ENCODE measurements at regions not wholly inside any gene's neighbourhood (a gene's known extent, or its start where the extent isn't known, plus 50 kb on each side); places are given as distances from the start of the nearest gene placed in this dataset.

DNA sequence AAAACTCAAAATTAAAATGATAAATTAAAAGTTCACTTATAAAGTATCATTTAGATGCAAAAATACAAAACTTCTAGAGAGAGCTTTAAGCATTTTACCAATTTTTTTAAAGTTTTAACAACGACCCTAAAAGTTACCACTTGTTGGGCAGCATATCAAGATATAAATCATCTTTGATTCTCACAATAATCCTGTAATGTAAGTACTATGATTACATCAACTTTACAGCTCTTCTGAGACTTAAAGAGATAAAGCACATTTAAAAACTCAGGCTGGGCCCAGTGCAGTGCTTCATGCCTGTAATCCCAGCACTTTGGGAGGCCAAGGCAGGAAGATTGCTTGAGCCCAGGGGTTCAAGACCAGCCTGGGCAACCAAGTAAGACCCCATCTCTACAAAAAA, 202.7 kb upstream of the GPC6 start:
- Mint-ChIP-seq H3K27me3 (ENCODE audit: low read depth, poor library complexity) (peaks cover 2% of the 10 kb centered on the region), H3K36me3 (ENCODE audit: low read depth) (no peaks in the 10 kb centered on the region), H3K4me3 (no peak overlapping the region), H3K27ac (no peak overlapping the region), H3K4me1 (no peaks in the 10 kb centered on the region), H3K9me3 (no peaks in the 10 kb centered on the region)
- no peak for DNase-seq
- TF ChIP-seq CTCF (IDR thresholded peaks at IDR 0.05) = no peak

- TF ChIP-seq CTCF (IDR thresholded peaks at IDR 0.05) = no peak
- Mint-ChIP-seq H3K4me1 (no peaks in the 10 kb centered on the region), H3K27ac (no peak overlapping the region), H3K27me3 (ENCODE audit: low read depth, poor library complexity) (no peaks in the 10 kb centered on the region), H3K9me3 (no peaks in the 10 kb centered on the region), H3K4me3 (no peak overlapping the region), H3K36me3 (ENCODE audit: low read depth) (no peaks in the 10 kb centered on the region)
- DNase-seq = no peak
These were observed 200.6 kb upstream of the GPC6 start for GRCh38 chr13:93025984-93026383.

- Mint-ChIP-seq H3K4me1 (no peaks in the 10 kb centered on the region), H3K9me3 (no peaks in the 10 kb centered on the region), H3K36me3 (ENCODE audit: low read depth) (no peaks in the 10 kb centered on the region), H3K27me3 (ENCODE audit: low read depth, poor library complexity) (peaks cover 7% of the 10 kb centered on the region), H3K27ac (no peak overlapping the region), H3K4me3 (no peak overlapping the region)
- TF ChIP-seq CTCF (IDR thresholded peaks at IDR 0.05) = no peak
- no peak for DNase-seq
These were observed 197.1 kb upstream of the GPC6 start for GRCh38 chr13:93029536-93029935.

DNA sequence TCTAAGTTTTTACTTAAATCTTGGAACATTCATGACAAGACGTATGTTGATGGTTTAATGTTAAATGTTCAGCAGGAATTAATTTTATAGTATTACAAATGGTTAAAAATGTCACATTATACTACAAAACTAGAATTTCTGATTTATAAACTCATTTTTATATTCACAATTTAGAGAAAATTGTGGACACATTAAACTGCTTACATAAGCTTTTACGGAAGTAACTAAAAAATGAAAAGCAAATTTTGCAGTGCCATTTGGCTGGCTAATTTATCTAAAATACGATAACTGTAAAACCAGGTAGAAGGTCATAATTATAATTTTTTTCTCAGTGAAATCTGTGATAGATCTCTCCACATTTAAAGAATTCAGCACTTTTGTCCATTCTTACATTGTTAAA, 190.2 kb upstream of the GPC6 start:
- no peak for DNase-seq
- Mint-ChIP-seq H3K9me3 (peaks cover 15% of the 10 kb centered on the region), H3K4me3 (no peak overlapping the region), H3K27ac (no peak overlapping the region), H3K36me3 (ENCODE audit: low read depth) (no peaks in the 10 kb centered on the region), H3K4me1 (no peaks in the 10 kb centered on the region), H3K27me3 (ENCODE audit: low read depth, poor library complexity) (peaks cover 7% of the 10 kb centered on the region)
- no peak for TF ChIP-seq CTCF (IDR thresholded peaks at IDR 0.05)

DNA sequence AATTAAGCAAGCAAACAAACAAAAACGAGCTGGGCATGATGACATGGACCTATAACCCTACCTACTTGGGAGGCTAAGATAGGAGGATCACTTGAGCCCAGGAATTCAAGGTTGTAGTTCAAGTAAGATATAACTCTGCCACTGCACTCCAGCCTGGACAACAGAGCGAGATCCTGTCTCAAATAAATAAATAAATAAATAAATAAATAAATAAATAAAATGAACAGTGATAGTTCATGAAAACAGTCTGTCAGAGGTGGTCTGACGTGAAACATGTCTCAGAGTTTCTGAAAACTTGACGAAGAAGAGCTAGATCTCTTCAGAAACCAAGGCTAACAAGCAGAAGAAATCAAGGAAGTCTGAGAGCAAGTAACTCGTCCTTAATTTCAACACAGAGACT, 188.8 kb upstream of the GPC6 start:
- Mint-ChIP-seq H3K4me1 (no peaks in the 10 kb centered on the region), H3K27me3 (ENCODE audit: low read depth, poor library complexity) (peaks cover 4% of the 10 kb centered on the region), H3K27ac (no peak overlapping the region), H3K4me3 (no peak overlapping the region), H3K36me3 (ENCODE audit: low read depth) (no peaks in the 10 kb centered on the region), H3K9me3 (peaks cover 15% of the 10 kb centered on the region)
- DNase-seq = no peak
- TF ChIP-seq CTCF (IDR thresholded peaks at IDR 0.05) = no peak

DNA sequence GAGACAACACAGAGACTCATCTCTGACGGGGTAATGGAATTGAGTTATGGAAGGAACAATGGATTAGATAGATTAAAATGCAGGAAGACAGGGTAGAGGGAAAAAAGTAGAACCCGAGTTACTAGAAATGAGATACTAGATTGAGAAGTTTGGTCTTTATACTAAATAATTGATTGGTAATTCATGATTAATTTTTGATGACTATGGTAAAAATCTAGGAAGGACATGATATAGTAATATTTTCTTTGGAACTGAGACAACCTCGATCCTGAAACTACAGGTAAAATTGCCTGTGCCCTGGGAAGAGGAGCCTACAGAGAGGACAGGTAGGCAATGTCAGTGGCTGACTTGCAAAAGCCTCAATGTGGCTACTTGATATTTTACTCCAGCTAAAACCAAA, 188.4 kb upstream of the GPC6 start:
- Mint-ChIP-seq H3K27me3 (ENCODE audit: low read depth, poor library complexity) (peaks cover 2% of the 10 kb centered on the region), H3K4me1 (no peaks in the 10 kb centered on the region), H3K36me3 (ENCODE audit: low read depth) (no peaks in the 10 kb centered on the region), H3K27ac (no peak overlapping the region), H3K9me3 (peaks cover 15% of the 10 kb centered on the region), H3K4me3 (no peak overlapping the region)
- no peak for TF ChIP-seq CTCF (IDR thresholded peaks at IDR 0.05)
- DNase-seq = no peak

Measured in nephron progenitor cell (in vitro differentiated cells).